A204.1 (cell line): ENCODE measurements at regions not wholly inside any gene's neighbourhood (a gene's known extent, or its start where the extent isn't known, plus 50 kb on each side); places are given as distances from the start of the nearest gene placed in this dataset.

Source experiments
- FAIRE-seq: peaks from 2 replicates; lab custom pipeline; 2012; peaks lifted over from hg19 to GRCh38; lab: Jason Lieb, UNC

GRCh38 chr18:75658330-75658729 is 230.8 kb upstream of the SMIM21 start:
- FAIRE-seq = no peak

- FAIRE-seq = peak; percentile 23
Measured at GRCh38 chr18:75656563-75657247, 229.2 kb upstream of the SMIM21 start.

GRCh38 chr18:75656035-75656434 is 228.5 kb upstream of the SMIM21 start:
- no peak for FAIRE-seq

GRCh38 chr18:75654851-75655751 is 227.6 kb upstream of the SMIM21 start:
- no peak for FAIRE-seq

- no peak for FAIRE-seq
Measured at GRCh38 chr18:75654386-75654785, 226.9 kb upstream of the SMIM21 start.

- no peak for FAIRE-seq
Measured at GRCh38 chr18:75652528-75652927, 225.0 kb upstream of the SMIM21 start.

GRCh38 chr18:75644871-75645270 is 217.4 kb upstream of the SMIM21 start:
- FAIRE-seq = no peak

- no peak for FAIRE-seq
Measured at GRCh38 chr18:75643083-75643482, 215.6 kb upstream of the SMIM21 start.

- FAIRE-seq = no peak
Measured at GRCh38 chr18:75639472-75639831, 211.9 kb upstream of the SMIM21 start.

GRCh38 chr18:75638776-75639471 is 211.4 kb upstream of the SMIM21 start:
- no peak for FAIRE-seq

- no peak for FAIRE-seq
Measured at GRCh38 chr18:75638223-75638775, 210.8 kb upstream of the SMIM21 start.

GRCh38 chr18:75635096-75635495 is 207.6 kb upstream of the SMIM21 start:
- FAIRE-seq = no peak

GRCh38 chr18:75625966-75626365 is 198.5 kb upstream of the SMIM21 start:
- FAIRE-seq = no peak

GRCh38 chr18:75624869-75625268 is 197.4 kb upstream of the SMIM21 start:
- FAIRE-seq = no peak

GRCh38 chr18:75621818-75622217 is 194.3 kb upstream of the SMIM21 start:
- FAIRE-seq = no peak

GRCh38 chr18:75618146-75618545 is 190.6 kb upstream of the SMIM21 start:
- FAIRE-seq = no peak

- no peak for FAIRE-seq
Measured at GRCh38 chr18:75612456-75612855, 185.0 kb upstream of the SMIM21 start.

- no peak for FAIRE-seq
Measured at GRCh38 chr18:75607701-75608100, 180.2 kb upstream of the SMIM21 start.

GRCh38 chr18:75592527-75592926 is 165.0 kb upstream of the SMIM21 start:
- no peak for FAIRE-seq

- FAIRE-seq = no peak
Measured at GRCh38 chr18:75588412-75588811, 160.9 kb upstream of the SMIM21 start.

GRCh38 chr18:75587131-75587530 is 159.6 kb upstream of the SMIM21 start:
- no peak for FAIRE-seq

GRCh38 chr18:75586130-75586889 is 158.8 kb upstream of the SMIM21 start:
- no peak for FAIRE-seq
